ENCODE measurements at regions not wholly inside any gene's neighbourhood (a gene's known extent, or its start where the extent isn't known, plus 50 kb on each side); places are given as distances from the start of the nearest gene placed in this dataset.
"Not testable (repeated sequence)": the region's sequence is repeated elsewhere in the genome, so short reads cannot be mapped to it uniquely, and the experiment has no call there.

DNA sequence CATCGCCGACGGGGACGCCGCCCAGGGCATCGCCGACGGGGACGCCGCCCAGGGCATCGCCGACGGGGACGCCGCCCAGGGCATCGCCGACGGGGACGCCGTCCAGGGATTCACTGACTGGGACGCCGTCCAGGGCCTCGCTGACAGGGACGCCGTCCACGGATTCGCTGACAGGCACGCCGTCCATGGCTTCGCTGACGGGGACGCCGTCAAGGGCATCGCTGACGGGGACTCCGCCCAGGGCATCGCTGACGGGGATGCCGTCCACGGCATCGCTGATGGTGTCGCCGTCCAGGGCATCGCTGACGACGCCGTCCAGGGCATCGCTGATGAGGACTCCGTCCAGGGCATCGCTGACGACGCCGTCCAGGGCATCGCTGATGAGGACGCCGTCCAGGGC is 947.2 kb downstream of the TUBA3C start:
- TF ChIP-seq CTCF (IDR thresholded peaks at IDR 0.05; ENCODE audit: low read depth, low read length); EZH2phosphoT487 (IDR thresholded peaks at IDR 0.05; ENCODE audit: low read depth): not testable (repeated sequence)
